H9 (cell line): ENCODE measurements at regions not wholly inside any gene's neighbourhood (a gene's known extent, or its start where the extent isn't known, plus 50 kb on each side); places are given as distances from the start of the nearest gene placed in this dataset.

Experiments used
- DNase-seq: peaks from one replicate; pipeline ENCODE4 v3.0.0-alpha.2; 2017
- H2AFZ ChIP-seq: one replicate; pipeline ENCODE4 v1.6.1; 2013; ENCODE audit warnings: mild to moderate bottlenecking, low read length, control low read depth, moderate library complexity
- H2AK5ac ChIP-seq: 2 replicates; pipeline ENCODE4 v1.6.1; 2013; ENCODE audit warnings: low read length, control low read depth, mixed read lengths; ENCODE audit not compliant: insufficient read length
- H2BK120ac ChIP-seq: one replicate; pipeline ENCODE4 v1.6.1; 2013; ENCODE audit warnings: low read depth, mild to moderate bottlenecking, low read length, control low read depth, inconsistent platforms; ENCODE audit not compliant: poor library complexity, severe bottlenecking
- H2BK12ac ChIP-seq: 2 replicates; pipeline ENCODE4 v1.6.1; 2013; ENCODE audit warnings: low read length, control low read depth, mixed read lengths, low read depth; ENCODE audit not compliant: insufficient read length
- H2BK15ac ChIP-seq: 2 replicates; pipeline ENCODE4 v1.6.1; 2013; ENCODE audit warnings: low read depth, low read length, control low read depth
- H2BK20ac ChIP-seq: one replicate; pipeline ENCODE4 v1.6.1; 2013; ENCODE audit warnings: low read depth, mild to moderate bottlenecking, low read length, control low read depth, inconsistent platforms; ENCODE audit not compliant: poor library complexity, severe bottlenecking
- H2BK5ac ChIP-seq: 2 replicates; pipeline ENCODE4 v1.6.1; 2013; ENCODE audit warnings: low read length, control low read depth, mixed read lengths; ENCODE audit not compliant: insufficient read length
- H3K14ac ChIP-seq: 2 replicates; pipeline ENCODE4 v1.6.1; 2013; ENCODE audit warnings: low read length, control low read depth; ENCODE audit not compliant: insufficient read depth
- H3K18ac ChIP-seq: 2 replicates; pipeline ENCODE4 v1.6.1; 2013; ENCODE audit warnings: low read depth, mild to moderate bottlenecking, mixed read lengths, low read length, control low read depth; ENCODE audit not compliant: insufficient read length
- H3K23ac ChIP-seq: 2 replicates; pipeline ENCODE4 v1.6.1; 2013; ENCODE audit warnings: low read length, control low read depth, mixed read lengths, low read depth; ENCODE audit not compliant: insufficient read length
- H3K23me2 ChIP-seq: 2 replicates; pipeline ENCODE4 v1.6.1; 2013; ENCODE audit warnings: low read depth, mild to moderate bottlenecking, mixed read lengths, low read length, control low read depth; ENCODE audit not compliant: insufficient read length, poor library complexity, severe bottlenecking
- H3K27ac ChIP-seq: 2 replicates; pipeline ENCODE4 v1.5.1; 2013; ENCODE audit warnings: low read length, control low read depth, mixed read lengths, low read depth; ENCODE audit not compliant: insufficient read length
- H3K27me3 ChIP-seq: 2 replicates; pipeline ENCODE4 v1.6.1; 2013; ENCODE audit warnings: low read length, control low read depth, inconsistent platforms; ENCODE audit not compliant: insufficient read depth
- H3K4ac ChIP-seq: 2 replicates; pipeline ENCODE4 v1.6.1; 2013; ENCODE audit warnings: low read depth, mild to moderate bottlenecking, control low read depth, inconsistent platforms, low read length, moderate library complexity
- H3K4me1 ChIP-seq: 2 replicates; pipeline ENCODE4 v1.6.1; 2013; ENCODE audit warnings: low read length, control low read depth, inconsistent platforms; ENCODE audit not compliant: insufficient read depth
- H3K4me2 ChIP-seq: 2 replicates; pipeline ENCODE4 v1.6.1; 2013; ENCODE audit warnings: low read length, control low read depth, mixed read lengths; ENCODE audit not compliant: insufficient read length, insufficient read depth
- H3K56ac ChIP-seq: 2 replicates; pipeline ENCODE4 v1.6.1; 2013; ENCODE audit warnings: low read depth, mild to moderate bottlenecking, mixed read lengths, low read length, control low read depth; ENCODE audit not compliant: insufficient read length
- H3K79me1 ChIP-seq: 2 replicates; pipeline ENCODE4 v1.6.1; 2013; ENCODE audit warnings: low read depth, mild to moderate bottlenecking, moderate library complexity, low read length, control low read depth, inconsistent platforms; ENCODE audit not compliant: insufficient read depth, poor library complexity, severe bottlenecking
- H3K79me2 ChIP-seq: 2 replicates; pipeline ENCODE4 v1.6.1; 2013; ENCODE audit warnings: low read length, control low read depth, inconsistent platforms; ENCODE audit not compliant: insufficient read depth
- H3K9ac ChIP-seq: 2 replicates; pipeline ENCODE4 v1.6.1; 2013; ENCODE audit warnings: low read length, control low read depth, mixed read lengths; ENCODE audit not compliant: insufficient read length; ENCODE audit errors: extremely low read depth
- H3K9me3 ChIP-seq: one replicate; pipeline ENCODE4 v1.6.1; 2013; ENCODE audit warnings: low read depth, low read length, inconsistent platforms; ENCODE audit not compliant: control insufficient read depth
- H3T11ph ChIP-seq: one replicate; pipeline ENCODE4 v1.6.1; 2013; ENCODE audit warnings: mild to moderate bottlenecking, low read length, control low read depth, inconsistent platforms
- H4K20me1 ChIP-seq: one replicate; pipeline ENCODE4 v1.6.1; 2013; ENCODE audit not compliant: control insufficient read depth, insufficient read length, insufficient read depth
- H4K5ac ChIP-seq: 2 replicates; pipeline ENCODE4 v1.6.1; 2013; ENCODE audit warnings: low read depth, mild to moderate bottlenecking, mixed read lengths, low read length, control low read depth; ENCODE audit not compliant: insufficient read length
- H4K8ac ChIP-seq: replicated peaks from 2 replicates; pipeline ENCODE4 v1.6.1; 2013; ENCODE audit warnings: low read length, control low read depth, mixed read lengths, low read depth; ENCODE audit not compliant: insufficient read length
- H4K91ac ChIP-seq: 2 replicates; pipeline ENCODE4 v1.6.1; 2013; ENCODE audit warnings: low read depth, mild to moderate bottlenecking, moderate library complexity, mixed read lengths, low read length, control low read depth; ENCODE audit not compliant: insufficient read length
- H3K27ac Mint-ChIP-seq, 3 experiments: 2 replicates in 2 of 3; 3 replicates in 1 of 3; pipeline ENCODE4 v1.8.0; 2020 to 2021; ENCODE audit warnings: mixed read lengths in 3 of 3, mild to moderate bottlenecking in 1 of 3, moderate library complexity in 1 of 3
- H3K27me3 Mint-ChIP-seq: 2 replicates; pipeline ENCODE4 v1.8.0; 2021; ENCODE audit warnings: low read depth, mild to moderate bottlenecking, moderate library complexity, mixed read lengths
- H3K36me3 Mint-ChIP-seq, 3 experiments: 2 replicates in 2 of 3; 3 replicates in 1 of 3; pipeline ENCODE4 v1.8.0; 2020 to 2021; ENCODE audit warnings: low read depth in 3 of 3, mixed read lengths in 3 of 3; ENCODE audit not compliant: insufficient read depth in 1 of 3
- H3K4me1 Mint-ChIP-seq, 2 experiments: 2 replicates each; pipeline ENCODE4 v1.8.0; 2020; ENCODE audit warnings: mixed read lengths in 2 of 2
- H3K4me3 Mint-ChIP-seq, 2 experiments: 2 replicates in 1 of 2; 3 replicates in 1 of 2; pipeline ENCODE4 v1.8.0; 2020 to 2021; ENCODE audit warnings: mild to moderate bottlenecking in 2 of 2, mixed read lengths in 2 of 2, moderate library complexity in 1 of 2
- H3K9me3 Mint-ChIP-seq, 2 experiments: 2 replicates in 1 of 2; 3 replicates in 1 of 2; pipeline ENCODE4 v1.8.0; 2020; ENCODE audit warnings: mild to moderate bottlenecking in 2 of 2, mixed read lengths in 2 of 2, moderate library complexity in 1 of 2
- CTCF ChIP-seq: fragments of 200-600 bp; sonication (generic); conservative IDR thresholded peaks from 3 replicates; pipeline ENCODE4 v1.8.0; 2021; ENCODE audit warnings: antibody characterized with exemption, mild to moderate bottlenecking
- WGBS: extraction: QIAGEN DNeasy Blood & Tissue Kit; methylation state at CpG from one replicate; pipeline ENCODE4 v1.1.7; 2013; ENCODE audit warnings: missing lambda C conversion rate, low lambda C conversion rate, mixed read lengths; ENCODE audit not compliant: insufficient read length; ENCODE audit errors: extremely low coverage; 5-methylcytosine and 5-hydroxymethylcytosine counted together

- no peak overlapping the region for H4K91ac ChIP-seq
- no peak overlapping the region for H2BK15ac ChIP-seq
- no peak overlapping the region for H3T11ph ChIP-seq
- H3K23me2 ChIP-seq = no peaks in the 10 kb centered on the region
- H3K9ac ChIP-seq = no peak overlapping the region
- H3K4me1 Mint-ChIP-seq = no peaks in the 10 kb centered on the region
- peak overlapping the region in 1 of 3 experiments; percentile 49; a peak in 1 of 7 replicates for H3K27ac Mint-ChIP-seq
- no peaks in the 10 kb centered on the region for H3K79me2 ChIP-seq
- H3K9me3 ChIP-seq = no peaks in the 10 kb centered on the region
- no peak overlapping the region for H4K8ac ChIP-seq
- H3K4ac ChIP-seq = no peak overlapping the region
- no peak overlapping the region for H2BK5ac ChIP-seq
- no peak for DNase-seq
- no peak overlapping the region for H3K27ac ChIP-seq
- H2AK5ac ChIP-seq = no peak overlapping the region
- no peak overlapping the region for H2BK20ac ChIP-seq
- H4K5ac ChIP-seq = no peak overlapping the region
- no peak overlapping the region for H2BK120ac ChIP-seq
- no peak for TF ChIP-seq CTCF
- no peaks in the 10 kb centered on the region for H4K20me1 ChIP-seq
- H3K36me3 Mint-ChIP-seq = no peaks in the 10 kb centered on the region
- no peak overlapping the region for H3K14ac ChIP-seq
- H3K4me1 ChIP-seq = no peaks in the 10 kb centered on the region
- no peak overlapping the region for H3K4me2 ChIP-seq
- H2AFZ ChIP-seq = no peak overlapping the region
- WGBS = no CpG with 5 or more reads among the region's 4 CpGs
- no peak overlapping the region for H2BK12ac ChIP-seq
- H3K56ac ChIP-seq = no peak overlapping the region
- H3K79me1 ChIP-seq = no peaks in the 10 kb centered on the region
- H3K18ac ChIP-seq = no peak overlapping the region
- H3K9me3 Mint-ChIP-seq = no peaks in the 10 kb centered on the region; a peak in 1 of 5 replicates
- H3K27me3 Mint-ChIP-seq = no peaks in the 10 kb centered on the region
- no peak overlapping the region for H3K4me3 Mint-ChIP-seq
- no peaks in the 10 kb centered on the region for H3K27me3 ChIP-seq
- H3K23ac ChIP-seq = no peak overlapping the region
These were observed 136.1 kb downstream of the HERPUD2 start for GRCh38 chr7:35558841-35559240.
